GM23248 (cell line): ENCODE measurements at regions not wholly inside any gene's neighbourhood (a gene's known extent, or its start where the extent isn't known, plus 50 kb on each side); places are given as distances from the start of the nearest gene placed in this dataset.

Experiments
- DNase-seq: peaks from one replicate; pipeline ENCODE4 v3.0.0-alpha.2; 2015
- H2AFZ ChIP-seq: fragments of 200-600 bp; sonication (generic); 2 replicates; pipeline ENCODE4 v1.6.1; 2016; ENCODE audit warnings: antibody characterized with exemption
- H3F3A ChIP-seq: fragments of 200-600 bp; sonication (generic); 2 replicates; pipeline ENCODE4 v1.6.1; 2016; ENCODE audit warnings: mild to moderate bottlenecking, antibody characterized with exemption, mixed run types; ENCODE audit not compliant: insufficient read depth
- H3K27ac ChIP-seq: fragments of 200-600 bp; sonication (generic); 2 replicates; pipeline ENCODE4 v1.5.1; 2016; ENCODE audit warnings: mild to moderate bottlenecking
- H3K27me3 ChIP-seq: fragments of 200-600 bp; sonication (generic); replicated peaks from 2 replicates; pipeline ENCODE4 v1.6.1; 2016; ENCODE audit warnings: mild to moderate bottlenecking; ENCODE audit not compliant: insufficient read depth
- H3K36me3 ChIP-seq: fragments of 200-600 bp; sonication (generic); 2 replicates; pipeline ENCODE4 v1.6.1; 2016; ENCODE audit warnings: low read depth, mild to moderate bottlenecking
- H3K4me1 ChIP-seq: fragments of 200-600 bp; sonication (generic); 2 replicates; pipeline ENCODE4 v1.6.1; 2016; ENCODE audit warnings: mild to moderate bottlenecking; ENCODE audit not compliant: insufficient read depth
- H3K4me2 ChIP-seq: fragments of 200-600 bp; sonication (generic); one replicate; pipeline ENCODE4 v1.6.1; 2016; ENCODE audit warnings: mild to moderate bottlenecking; ENCODE audit not compliant: unreplicated experiment
- H3K4me3 ChIP-seq: fragments of 200-600 bp; sonication (generic); 2 replicates; pipeline ENCODE4 v1.5.1; 2016; ENCODE audit warnings: mild to moderate bottlenecking
- H3K79me2 ChIP-seq: fragments of 200-600 bp; sonication (generic); 2 replicates; pipeline ENCODE4 v1.6.1; 2016; ENCODE audit warnings: mild to moderate bottlenecking; ENCODE audit not compliant: insufficient read depth
- H3K9ac ChIP-seq: fragments of 200-600 bp; sonication (generic); 2 replicates; pipeline ENCODE4 v1.6.1; 2016; ENCODE audit warnings: mild to moderate bottlenecking
- H3K9me2 ChIP-seq: fragments of 200-600 bp; sonication (generic); 2 replicates; pipeline ENCODE4 v1.6.1; 2016; ENCODE audit warnings: mixed run types, mild to moderate bottlenecking, moderate library complexity; ENCODE audit not compliant: insufficient read depth
- H3K9me3 ChIP-seq: fragments of 200-600 bp; sonication (generic); one replicate; pipeline ENCODE4 v1.6.1; 2017; ENCODE audit warnings: low read depth
- H4K20me1 ChIP-seq: fragments of 200-600 bp; sonication (generic); 2 replicates; pipeline ENCODE4 v1.6.0; 2016; ENCODE audit not compliant: insufficient read depth
- EZH2 ChIP-seq: fragments of 200-600 bp; sonication (generic); IDR thresholded peaks from 2 replicates; pipeline ENCODE4 v1.6.1; 2018; ENCODE audit warnings: antibody characterized with exemption, mild to moderate bottlenecking; ENCODE audit not compliant: insufficient read depth, poor library complexity, severe bottlenecking
- EZH2phosphoT487 ChIP-seq: fragments of 200-600 bp; sonication (generic); IDR thresholded peaks from 2 replicates; pipeline ENCODE4 v1.6.1; 2018; ENCODE audit warnings: antibody characterized with exemption, moderate library complexity, mild to moderate bottlenecking, low read depth; ENCODE audit not compliant: insufficient read depth
- WGBS, 2 experiments: methylation state at CpG; one replicate each; pipeline ENCODE4 v1.1.6; 2015 to 2017; ENCODE audit warnings: low lambda C conversion rate in 2 of 2, low coverage in 1 of 2; ENCODE audit errors: missing lambda C conversion rate in 2 of 2; 5-methylcytosine and 5-hydroxymethylcytosine counted together
- in situ Hi-C: fragments of 300-500 bp; cut with MboI; formaldehyde crosslinking; loops from 2 replicates; pipeline ENCODE4 v1.15.0; 2020

- TF ChIP-seq EZH2 (no peak), EZH2phosphoT487 (no peak)
- Histone ChIP-seq H3K9me2 (no peaks in the 10 kb centered on the region), H3K27me3 (no peaks in the 10 kb centered on the region), H3K4me2 (no peak overlapping the region), H3K79me2 (no peaks in the 10 kb centered on the region), H3K4me1 (no peaks in the 10 kb centered on the region), H4K20me1 (no peaks in the 10 kb centered on the region), H3F3A (no peaks in the 10 kb centered on the region), H3K9ac (no peak overlapping the region), H3K4me3 (no peak overlapping the region), H3K36me3 (no peaks in the 10 kb centered on the region), H2AFZ (no peak overlapping the region), H3K27ac (no peak overlapping the region), H3K9me3 (peaks cover 3% of the 10 kb centered on the region)
- no peak for DNase-seq
- in situ Hi-C loops: no loop called here
- WGBS, 2 experiments: 4 to 6% methylated on average over 7 of the region's 7 CpGs
These were observed 160.2 kb downstream of the BTBD3 start for GRCh38 chr20:12077875-12078274.

- no peaks in the 10 kb centered on the region for H3K9me2 ChIP-seq
- no peak for DNase-seq
- no peaks in the 10 kb centered on the region for H4K20me1 ChIP-seq
- peaks cover 3% of the 10 kb centered on the region for H3K9me3 ChIP-seq
- H3K9ac ChIP-seq: no peak overlapping the region
- 25 to 31% methylated on average over 4 of the region's 4 CpGs for WGBS, 2 experiments
- no peaks in the 10 kb centered on the region for H3K79me2 ChIP-seq
- H3K27ac ChIP-seq: no peak overlapping the region
- in situ Hi-C loops: no loop called here
- no peak overlapping the region for H3K4me2 ChIP-seq
- TF ChIP-seq EZH2phosphoT487 (no peak), EZH2 (no peak)
- H3K27me3 ChIP-seq: no peaks in the 10 kb centered on the region
- H3K4me3 ChIP-seq: no peak overlapping the region
- H3K36me3 ChIP-seq: no peaks in the 10 kb centered on the region
- H3F3A ChIP-seq: no peaks in the 10 kb centered on the region
- no peaks in the 10 kb centered on the region for H3K4me1 ChIP-seq
- H2AFZ ChIP-seq: no peak overlapping the region
These were observed 161.8 kb downstream of the BTBD3 start for GRCh38 chr20:12079490-12079889.

- no peak for DNase-seq
- no peak overlapping the region for H3K4me3 ChIP-seq
- H4K20me1 ChIP-seq: no peaks in the 10 kb centered on the region
- no peaks in the 10 kb centered on the region for H3K4me1 ChIP-seq
- no peaks in the 10 kb centered on the region for H3K27me3 ChIP-seq
- no peaks in the 10 kb centered on the region for H3F3A ChIP-seq
- no peak overlapping the region for H3K4me2 ChIP-seq
- H3K9me2 ChIP-seq: no peaks in the 10 kb centered on the region
- no peak overlapping the region for H3K27ac ChIP-seq
- in situ Hi-C loops: no loop called here
- H3K9ac ChIP-seq: no peak overlapping the region
- TF ChIP-seq EZH2 (no peak), EZH2phosphoT487 (no peak)
- H3K9me3 ChIP-seq: peaks cover 3% of the 10 kb centered on the region
- no peaks in the 10 kb centered on the region for H3K79me2 ChIP-seq
- H2AFZ ChIP-seq: no peak overlapping the region
- WGBS, 2 experiments: 28 to 38% methylated on average over 2 of the region's 2 CpGs
- H3K36me3 ChIP-seq: no peaks in the 10 kb centered on the region
These were observed 165.6 kb downstream of the BTBD3 start for GRCh38 chr20:12083269-12083668.

GRCh38 chr20:12084482-12084881 is 166.8 kb downstream of the BTBD3 start:
- no peaks in the 10 kb centered on the region for H3K27me3 ChIP-seq
- no peaks in the 10 kb centered on the region for H3K9me3 ChIP-seq
- no peaks in the 10 kb centered on the region for H3K36me3 ChIP-seq
- no peaks in the 10 kb centered on the region for H3F3A ChIP-seq
- no peak for DNase-seq
- no peak overlapping the region for H3K27ac ChIP-seq
- H4K20me1 ChIP-seq: no peaks in the 10 kb centered on the region
- 9 to 33% methylated on average over 2 of the region's 2 CpGs for WGBS, 2 experiments
- TF ChIP-seq EZH2: no peak
- no peak for TF ChIP-seq EZH2phosphoT487
- H3K4me3 ChIP-seq: no peak overlapping the region
- no peak overlapping the region for H3K4me2 ChIP-seq
- H3K4me1 ChIP-seq: no peaks in the 10 kb centered on the region
- no peaks in the 10 kb centered on the region for H3K79me2 ChIP-seq
- H3K9ac ChIP-seq: no peak overlapping the region
- H3K9me2 ChIP-seq: no peaks in the 10 kb centered on the region
- in situ Hi-C loops: no loop called here
- H2AFZ ChIP-seq: no peak overlapping the region

GRCh38 chr20:12086359-12086758 is 168.7 kb downstream of the BTBD3 start:
- in situ Hi-C loops: no loop called here
- Histone ChIP-seq H4K20me1 (no peaks in the 10 kb centered on the region), H3K4me3 (no peak overlapping the region), H2AFZ (no peak overlapping the region), H3K27ac (no peak overlapping the region), H3K9me3 (no peaks in the 10 kb centered on the region), H3F3A (no peaks in the 10 kb centered on the region), H3K4me2 (no peak overlapping the region), H3K27me3 (no peaks in the 10 kb centered on the region), H3K9ac (no peak overlapping the region), H3K4me1 (no peaks in the 10 kb centered on the region), H3K79me2 (no peaks in the 10 kb centered on the region), H3K9me2 (no peaks in the 10 kb centered on the region), H3K36me3 (no peaks in the 10 kb centered on the region)
- TF ChIP-seq EZH2 (no peak), EZH2phosphoT487 (no peak)
- WGBS, 2 experiments: 6 to 9% methylated on average over 1 of the region's 1 CpG
- no peak for DNase-seq
